ENCODE measurements at regions not wholly inside any gene's neighbourhood (a gene's known extent, or its start where the extent isn't known, plus 50 kb on each side); places are given as distances from the start of the nearest gene placed in this dataset.

- POLR2A ChIA-PET: no interaction called here
- H3K4me3 ChIP-seq (ENCODE audit: low read depth, low read length): no peak overlapping the region
- TF ChIP-seq ZNF24 (tag by site-specific recombination; IDR thresholded peaks at IDR 0.05) (no peak), ZNF223 (tag by site-specific recombination; IDR thresholded peaks at IDR 0.05) (no peak), RBAK (tag by site-specific recombination; IDR thresholded peaks at IDR 0.05) (no peak), ZIC2 (tag by site-specific recombination; IDR thresholded peaks at IDR 0.05) (no peak), PRDM2 (tag by site-specific recombination; IDR thresholded peaks at IDR 0.05; ENCODE audit: borderline replicate concordance) (no peak), ZNF473 (tag by site-specific recombination; IDR thresholded peaks at IDR 0.05) (no peak), ZNF626 (tag by site-specific recombination; IDR thresholded peaks at IDR 0.05) (no peak), HOXD13 (CRISPR knock-in tag; IDR thresholded peaks at IDR 0.05; ENCODE audit: borderline replicate concordance) (no peak), ZNF768 (tag by site-specific recombination; IDR thresholded peaks at IDR 0.05) (no peak), ZNF530 (tag by site-specific recombination; IDR thresholded peaks at IDR 0.05; ENCODE audit: low read depth) (no peak), ZNF501 (tag by site-specific recombination; IDR thresholded peaks at IDR 0.05) (no peak)
- TF ChIP-seq, protein P1, sequence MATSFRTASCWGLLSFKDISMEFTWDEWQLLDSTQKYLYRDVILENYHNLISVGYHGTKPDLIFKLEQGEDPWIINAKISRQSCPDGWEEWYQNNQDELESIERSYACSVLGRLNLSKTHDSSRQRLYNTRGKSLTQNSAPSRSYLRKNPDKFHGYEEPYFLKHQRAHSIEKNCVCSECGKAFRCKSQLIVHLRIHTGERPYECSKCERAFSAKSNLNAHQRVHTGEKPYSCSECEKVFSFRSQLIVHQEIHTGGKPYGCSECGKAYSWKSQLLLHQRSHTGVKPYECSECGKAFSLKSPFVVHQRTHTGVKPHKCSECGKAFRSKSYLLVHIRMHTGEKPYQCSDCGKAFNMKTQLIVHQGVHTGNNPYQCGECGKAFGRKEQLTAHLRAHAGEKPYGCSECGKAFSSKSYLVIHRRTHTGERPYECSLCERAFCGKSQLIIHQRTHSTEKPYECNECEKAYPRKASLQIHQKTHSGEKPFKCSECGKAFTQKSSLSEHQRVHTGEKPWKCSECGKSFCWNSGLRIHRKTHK (tag by site-specific recombination; IDR thresholded peaks at IDR 0.05): no peak
- H3K27ac ChIP-seq (ENCODE audit: extremely low read depth, low read depth, low read length): no peak overlapping the region
- no peaks in the 10 kb centered on the region for H3K9me3 ChIP-seq (ENCODE audit: control insufficient read depth, insufficient read depth, low read depth, low read length)
- H3K36me3 ChIP-seq (ENCODE audit: control insufficient read depth in 2 of 2, insufficient read depth in 1 of 2, low read length in 2 of 2): no peaks in the 10 kb centered on the region
- CTCF ChIA-PET: interaction anchor here (0.6 kb wide), 1 partner anchor 433 kb away, joined by 4 read pairs; no protein-coding TSS in a partner anchor
- H3K4me1 ChIP-seq (ENCODE audit: control insufficient read depth, insufficient read depth, low read length): no peaks in the 10 kb centered on the region
These were observed 122.2 kb upstream of the IGF1 start for GRCh38 chr12:102602521-102602920.

GRCh38 chr12:102601621-102602020 is 121.3 kb upstream of the IGF1 start:
- Histone ChIP-seq H3K9me3 (ENCODE audit: control insufficient read depth, insufficient read depth, low read depth, low read length) (no peaks in the 10 kb centered on the region), H3K4me3 (ENCODE audit: low read depth, low read length) (no peak overlapping the region), H3K36me3 (ENCODE audit: control insufficient read depth in 2 of 2, insufficient read depth in 1 of 2, low read length in 2 of 2) (no peaks in the 10 kb centered on the region), H3K4me1 (ENCODE audit: control insufficient read depth, insufficient read depth, low read length) (no peaks in the 10 kb centered on the region), H3K27ac (ENCODE audit: extremely low read depth, low read depth, low read length) (no peak overlapping the region)
- CTCF ChIA-PET: interaction anchor here (0.6 kb wide), 1 partner anchor 1164 kb away, joined by 4 read pairs; no protein-coding TSS in a partner anchor
- POLR2A ChIA-PET: no interaction called here
- TF ChIP-seq ZNF792 (tag by site-specific recombination; IDR thresholded peaks at IDR 0.05) (no peak), ZNF140 (tag by site-specific recombination; IDR thresholded peaks at IDR 0.05) (no peak), ZBTB17 (tag by site-specific recombination; IDR thresholded peaks at IDR 0.05) (no peak), ZNF341 (tag by site-specific recombination; IDR thresholded peaks at IDR 0.05; ENCODE audit: low read depth) (no peak), ZNF335 (tag by site-specific recombination; conservative IDR thresholded peaks at IDR 0.05) (no peak), ZNF16 (tag by site-specific recombination; IDR thresholded peaks at IDR 0.05; ENCODE audit: low read depth) (no peak), ZNF37A (tag by site-specific recombination; IDR thresholded peaks at IDR 0.05) (no peak), ZBTB11 (tag by site-specific recombination; conservative IDR thresholded peaks at IDR 0.05; ENCODE audit: low read depth) (no peak), ZNF530 (tag by site-specific recombination; IDR thresholded peaks at IDR 0.05; ENCODE audit: low read depth) (no peak), IKZF3 (tag by site-specific recombination; IDR thresholded peaks at IDR 0.05) (no peak)
- TF ChIP-seq, protein P2, sequence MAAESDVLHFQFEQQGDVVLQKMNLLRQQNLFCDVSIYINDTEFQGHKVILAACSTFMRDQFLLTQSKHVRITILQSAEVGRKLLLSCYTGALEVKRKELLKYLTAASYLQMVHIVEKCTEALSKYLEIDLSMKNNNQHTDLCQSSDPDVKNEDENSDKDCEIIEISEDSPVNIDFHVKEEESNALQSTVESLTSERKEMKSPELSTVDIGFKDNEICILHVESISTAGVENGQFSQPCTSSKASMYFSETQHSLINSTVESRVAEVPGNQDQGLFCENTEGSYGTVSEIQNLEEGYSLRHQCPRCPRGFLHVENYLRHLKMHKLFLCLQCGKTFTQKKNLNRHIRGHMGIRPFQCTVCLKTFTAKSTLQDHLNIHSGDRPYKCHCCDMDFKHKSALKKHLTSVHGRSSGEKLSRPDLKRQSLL (tag by site-specific recombination; IDR thresholded peaks at IDR 0.05): no peak
- TF ChIP-seq, protein P3, sequence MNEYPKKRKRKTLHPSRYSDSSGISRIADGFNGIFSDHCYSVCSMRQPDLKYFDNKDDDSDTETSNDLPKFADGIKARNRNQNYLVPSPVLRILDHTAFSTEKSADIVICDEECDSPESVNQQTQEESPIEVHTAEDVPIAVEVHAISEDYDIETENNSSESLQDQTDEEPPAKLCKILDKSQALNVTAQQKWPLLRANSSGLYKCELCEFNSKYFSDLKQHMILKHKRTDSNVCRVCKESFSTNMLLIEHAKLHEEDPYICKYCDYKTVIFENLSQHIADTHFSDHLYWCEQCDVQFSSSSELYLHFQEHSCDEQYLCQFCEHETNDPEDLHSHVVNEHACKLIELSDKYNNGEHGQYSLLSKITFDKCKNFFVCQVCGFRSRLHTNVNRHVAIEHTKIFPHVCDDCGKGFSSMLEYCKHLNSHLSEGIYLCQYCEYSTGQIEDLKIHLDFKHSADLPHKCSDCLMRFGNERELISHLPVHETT (tag by site-specific recombination; IDR thresholded peaks at IDR 0.05): no peak
